IMR-90 (cell line): ENCODE measurements at regions not wholly inside any gene's neighbourhood (a gene's known extent, or its start where the extent isn't known, plus 50 kb on each side); places are given as distances from the start of the nearest gene placed in this dataset.

ENCODE experiments used
- ATAC-seq: fragments of 200-7000 bp; cut with Tn5 transposase; 2 replicates; pipeline ENCODE4 v1.9.1; 2020; ENCODE audit warnings: low read depth, mild to moderate bottlenecking, moderate library complexity
- BruUV-seq: library from RNA; stranded (reverse); fragments of 400-500 nt; replicated peaks from 2 replicates; lab custom pipeline; 2021; lab: Mats Ljungman, UMichigan
- CTCF ChIA-PET: fragments of 300-600 bp; formaldehyde crosslinking; extraction: SDS; loops from one replicate; lab custom pipeline; 2021; ENCODE audit warnings: antibody characterized with exemption; lab: Yijun Ruan, JAX
- POLR2A ChIA-PET: fragments of 300-600 bp; sonication (Branson Sonifier 250); formaldehyde crosslinking; loops from one replicate; lab custom pipeline; 2022; ENCODE audit warnings: antibody characterized with exemption; ENCODE audit not compliant: unreplicated experiment; lab: Charles Lee
- DNase-seq: peaks from one replicate; pipeline ENCODE4 v3.0.0; 2013
- H2AFZ ChIP-seq: replicated peaks from 2 replicates; pipeline ENCODE3; 2013; ENCODE audit warnings: low read length, mild to moderate bottlenecking; ENCODE audit not compliant: poor library complexity
- H2AK5ac ChIP-seq: 2 replicates; pipeline ENCODE4 v1.6.1; 2013; ENCODE audit warnings: low read depth, low read length, inconsistent platforms
- H2AK9ac ChIP-seq: replicated peaks from 2 replicates; pipeline ENCODE3; 2013; ENCODE audit warnings: mild to moderate bottlenecking, low read depth, low read length, moderate library complexity; ENCODE audit not compliant: poor library complexity
- H2BK120ac ChIP-seq: 2 replicates; pipeline ENCODE4 v1.6.1; 2013; ENCODE audit warnings: low read depth, low read length, inconsistent platforms
- H2BK15ac ChIP-seq: 3 replicates; pipeline ENCODE4 v1.6.1; 2013; ENCODE audit warnings: low read depth, low read length, inconsistent platforms
- H2BK20ac ChIP-seq: 2 replicates; pipeline ENCODE4 v1.6.1; 2013; ENCODE audit warnings: low read depth, mild to moderate bottlenecking, inconsistent platforms, low read length, moderate library complexity
- H2BK5ac ChIP-seq: 2 replicates; pipeline ENCODE4 v1.6.1; 2013; ENCODE audit warnings: mild to moderate bottlenecking, low read depth, low read length, inconsistent platforms; ENCODE audit not compliant: poor library complexity, severe bottlenecking
- H3K14ac ChIP-seq: replicated peaks from 2 replicates; pipeline ENCODE4 v1.6.1; 2013; ENCODE audit warnings: low read depth, low read length, inconsistent platforms
- H3K18ac ChIP-seq: 2 replicates; pipeline ENCODE4 v1.6.1; 2013; ENCODE audit warnings: low read depth, low read length, control low read depth
- H3K23ac ChIP-seq: 2 replicates; pipeline ENCODE4 v1.6.1; 2013; ENCODE audit warnings: low read depth, low read length, inconsistent platforms
- H3K27ac ChIP-seq: 2 replicates; pipeline ENCODE4 v1.5.1; 2013; ENCODE audit warnings: mild to moderate bottlenecking, control low read depth, low read length; ENCODE audit not compliant: insufficient read depth
- H3K27me3 ChIP-seq: 2 replicates; pipeline ENCODE4 v1.6.1; 2013; ENCODE audit warnings: low read length; ENCODE audit not compliant: control insufficient read depth, insufficient read depth
- H3K36me3 ChIP-seq: 2 replicates; pipeline ENCODE4 v1.6.1; 2013; ENCODE audit warnings: low read length, mixed read lengths; ENCODE audit not compliant: control insufficient read depth, insufficient read depth
- H3K4ac ChIP-seq: 2 replicates; pipeline ENCODE4 v1.6.1; 2013; ENCODE audit warnings: low read depth, low read length, inconsistent platforms
- H3K4me1 ChIP-seq: 2 replicates; pipeline ENCODE4 v1.6.1; 2013; ENCODE audit warnings: low read length, mixed read lengths; ENCODE audit not compliant: control insufficient read depth, insufficient read depth
- H3K4me2 ChIP-seq: 2 replicates; pipeline ENCODE4 v1.6.1; 2013; ENCODE audit warnings: low read depth, mild to moderate bottlenecking, control low read depth, low read length, moderate library complexity
- H3K4me3 ChIP-seq: 2 replicates; pipeline ENCODE4 v1.5.1; 2013; ENCODE audit warnings: low read depth, mild to moderate bottlenecking, control low read depth, low read length, moderate library complexity; ENCODE audit not compliant: insufficient read depth
- H3K56ac ChIP-seq: 2 replicates; pipeline ENCODE4 v1.6.1; 2013; ENCODE audit warnings: low read length, inconsistent platforms; ENCODE audit not compliant: insufficient read depth; ENCODE audit errors: extremely low read depth
- H3K79me1 ChIP-seq, 2 experiments: 2 replicates each; pipeline ENCODE4 v1.6.1; 2013; ENCODE audit warnings: low read length in 2 of 2, inconsistent platforms in 1 of 2, low read depth in 1 of 2
- H3K9ac ChIP-seq: 2 replicates; pipeline ENCODE4 v1.6.1; 2013; ENCODE audit warnings: low read depth, low read length, control low read depth
- H3K9me1 ChIP-seq: 2 replicates; pipeline ENCODE4 v1.6.1; 2013; ENCODE audit warnings: low read length, inconsistent platforms; ENCODE audit not compliant: insufficient read depth
- H3K9me3 ChIP-seq: 2 replicates; pipeline ENCODE4 v1.6.1; 2013; ENCODE audit warnings: low read length; ENCODE audit not compliant: control insufficient read depth, insufficient read depth
- H4K20me1 ChIP-seq: 2 replicates; pipeline ENCODE4 v1.6.1; 2013; ENCODE audit warnings: low read length, inconsistent platforms; ENCODE audit not compliant: insufficient read depth
- H4K5ac ChIP-seq: 2 replicates; pipeline ENCODE4 v1.6.1; 2013; ENCODE audit warnings: mild to moderate bottlenecking, low read depth, low read length, control low read depth
- H4K8ac ChIP-seq, 2 experiments: 2 replicates each; pipeline ENCODE4 v1.6.1; 2013; ENCODE audit warnings: low read depth in 2 of 2, low read length in 2 of 2, control low read depth in 1 of 2, inconsistent platforms in 1 of 2
- H4K91ac ChIP-seq: 2 replicates; pipeline ENCODE4 v1.6.1; 2013; ENCODE audit warnings: low read depth, low read length, inconsistent platforms; ENCODE audit not compliant: insufficient read depth
- SMC3 ChIP-seq: fragments of 150-350 bp; IDR thresholded peaks from 2 replicates; pipeline ENCODE4 v1.6.1; 2016; ENCODE audit warnings: low read depth, mild to moderate bottlenecking, antibody characterized with exemption, low read length, moderate library complexity
- WGBS, 2 experiments: methylation state at CpG; one replicate each; pipeline versions ENCODE4 v1.1.5 to v1.1.7; 2013; ENCODE audit warnings: missing lambda C conversion rate in 2 of 2; ENCODE audit not compliant: insufficient read length in 1 of 2; ENCODE audit errors: extremely low coverage in 2 of 2; 5-methylcytosine and 5-hydroxymethylcytosine counted together
- dilution Hi-C: fragments of 300-500 bp; cut with HindIII; formaldehyde crosslinking; loops from one replicate; pipeline ENCODE4 v1.14.3; 2018; ENCODE audit warnings: low sequenced_read_pairs; ENCODE audit not compliant: unreplicated experiment
- in situ Hi-C: fragments of 300-500 bp; cut with MboI; formaldehyde crosslinking; loops from 3 replicates; pipeline ENCODE4 v1.14.3; 2019; ENCODE audit warnings: low sequenced_read_pairs, inconsistent platforms, mixed read lengths
- intact Hi-C: fragments of 100-400 bp; cut with micrococcal nuclease; formaldehyde crosslinking; loops from 2 replicates; pipeline ENCODE4 v1.10.0; 2022
- TF ChIP-seq, protein P1 (sequence below): conservative IDR thresholded peaks from 2 replicates; pipeline ENCODE4 v1.5.1; 2012; ENCODE audit warnings: mild to moderate bottlenecking, low read depth, low read length, improper control_type of control experiment

DNA sequence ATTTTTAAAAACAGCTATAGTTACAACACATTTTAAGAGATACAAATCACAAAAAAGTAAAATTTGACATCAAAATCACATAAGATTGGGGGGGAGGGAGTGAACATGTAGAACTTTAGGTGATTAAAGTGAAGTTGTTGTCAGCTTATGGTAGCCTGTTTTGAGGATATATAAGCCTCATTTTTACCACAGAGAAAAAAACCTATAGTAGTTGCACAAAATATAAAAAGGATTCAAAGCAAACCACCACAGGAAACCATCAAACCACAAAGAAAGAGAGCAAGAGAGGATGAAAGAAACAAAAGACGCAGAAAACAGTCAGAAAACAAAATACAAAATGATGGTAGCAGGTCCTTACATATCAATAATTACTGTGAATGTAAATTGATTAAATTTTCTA lies 291.9 kb upstream of the DEPDC1 start:
- Histone ChIP-seq H4K91ac (no peak overlapping the region), H3K4me3 (no peak overlapping the region), H2AK5ac (no peak overlapping the region), H3K4me2 (no peak overlapping the region), H3K27ac (no peak overlapping the region), H3K27me3 (no peaks in the 10 kb centered on the region), H2BK120ac (no peak overlapping the region), H3K23ac (no peak overlapping the region), H3K9me3 (no peaks in the 10 kb centered on the region), H2BK5ac (no peak overlapping the region), H3K9ac (no peak overlapping the region), H3K56ac (no peak overlapping the region), H2AFZ (no peak overlapping the region), H4K20me1 (no peaks in the 10 kb centered on the region), H3K14ac (no peak overlapping the region), H3K4me1 (no peaks in the 10 kb centered on the region), H3K18ac (no peak overlapping the region), H3K79me1 (no peaks in the 10 kb centered on the region), H2AK9ac (no peak overlapping the region), H4K5ac (no peak overlapping the region), H2BK15ac (no peak overlapping the region), H3K36me3 (no peaks in the 10 kb centered on the region), H2BK20ac (no peak overlapping the region), H4K8ac (no peak overlapping the region), H3K9me1 (no peaks in the 10 kb centered on the region), H3K4ac (no peak overlapping the region)
- in situ Hi-C loops (no loop called here), intact Hi-C loops (no loop called here), dilution Hi-C loops (no loop called here)
- WGBS, 2 experiments, result no CpG with 5 or more reads among the region's 1 CpG
- no peak for TF ChIP-seq SMC3
- TF ChIP-seq, protein P1, sequence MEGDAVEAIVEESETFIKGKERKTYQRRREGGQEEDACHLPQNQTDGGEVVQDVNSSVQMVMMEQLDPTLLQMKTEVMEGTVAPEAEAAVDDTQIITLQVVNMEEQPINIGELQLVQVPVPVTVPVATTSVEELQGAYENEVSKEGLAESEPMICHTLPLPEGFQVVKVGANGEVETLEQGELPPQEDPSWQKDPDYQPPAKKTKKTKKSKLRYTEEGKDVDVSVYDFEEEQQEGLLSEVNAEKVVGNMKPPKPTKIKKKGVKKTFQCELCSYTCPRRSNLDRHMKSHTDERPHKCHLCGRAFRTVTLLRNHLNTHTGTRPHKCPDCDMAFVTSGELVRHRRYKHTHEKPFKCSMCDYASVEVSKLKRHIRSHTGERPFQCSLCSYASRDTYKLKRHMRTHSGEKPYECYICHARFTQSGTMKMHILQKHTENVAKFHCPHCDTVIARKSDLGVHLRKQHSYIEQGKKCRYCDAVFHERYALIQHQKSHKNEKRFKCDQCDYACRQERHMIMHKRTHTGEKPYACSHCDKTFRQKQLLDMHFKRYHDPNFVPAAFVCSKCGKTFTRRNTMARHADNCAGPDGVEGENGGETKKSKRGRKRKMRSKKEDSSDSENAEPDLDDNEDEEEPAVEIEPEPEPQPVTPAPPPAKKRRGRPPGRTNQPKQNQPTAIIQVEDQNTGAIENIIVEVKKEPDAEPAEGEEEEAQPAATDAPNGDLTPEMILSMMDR, result no peak
- BruUV-seq, result no TSS peak
- POLR2A ChIA-PET, result no interaction called here
- CTCF ChIA-PET, result no interaction called here
- DNase-seq (no peak), ATAC-seq (no peak)
